CD1c-positive myeloid dendritic cell (primary cell): ENCODE measurements at regions not wholly inside any gene's neighbourhood (a gene's known extent, or its start where the extent isn't known, plus 50 kb on each side); places are given as distances from the start of the nearest gene placed in this dataset.

Experiments
- DNase-seq: peaks from one replicate; pipeline ENCODE4 v3.0.0-alpha.2; 2016; ENCODE audit errors: extremely low spot score

GRCh38 chr7:22624781-22625180 lies 102.2 kb upstream of the IL6 start:
- DNase-seq: no peak

DNA sequence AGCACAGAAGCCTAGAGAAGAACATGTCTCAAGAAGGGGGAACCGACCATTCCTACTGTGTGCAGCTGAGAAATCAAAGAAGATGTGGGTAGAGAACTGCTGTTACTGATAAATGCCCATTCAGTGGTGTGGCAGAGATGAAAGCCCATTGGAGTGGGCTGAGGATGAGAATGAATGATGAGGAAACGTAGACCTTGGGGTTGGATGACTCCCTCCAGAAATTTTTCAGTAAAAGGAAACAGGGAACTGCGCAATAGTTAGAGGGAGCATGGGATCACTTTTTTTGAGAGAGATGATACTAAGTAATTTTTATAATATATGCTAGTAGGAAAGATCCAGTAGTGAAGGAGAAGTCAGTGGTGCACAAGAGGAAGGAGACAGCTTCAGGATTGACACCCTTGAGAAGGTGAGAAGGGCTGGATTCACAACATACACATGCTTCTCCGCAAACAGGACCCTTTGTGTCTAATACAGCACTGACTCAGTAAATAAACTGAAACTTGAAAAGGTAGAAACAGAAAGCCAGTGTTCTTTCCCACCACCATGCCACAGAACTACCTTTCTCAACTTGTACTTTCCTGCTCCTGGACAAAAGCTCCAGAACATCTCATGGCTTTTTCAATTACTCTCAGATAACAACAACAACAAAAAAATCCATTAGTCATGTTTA lies 104.7 kb upstream of the IL6 start:
- no peak for DNase-seq

- no peak for DNase-seq
Observed at GRCh38 chr7:22618528-22618927, 108.5 kb upstream of the IL6 start.

GRCh38 chr7:22617166-22617565 lies 109.8 kb upstream of the IL6 start:
- no peak for DNase-seq

GRCh38 chr7:22613496-22613895 lies 113.5 kb upstream of the IL6 start:
- no peak for DNase-seq

DNA sequence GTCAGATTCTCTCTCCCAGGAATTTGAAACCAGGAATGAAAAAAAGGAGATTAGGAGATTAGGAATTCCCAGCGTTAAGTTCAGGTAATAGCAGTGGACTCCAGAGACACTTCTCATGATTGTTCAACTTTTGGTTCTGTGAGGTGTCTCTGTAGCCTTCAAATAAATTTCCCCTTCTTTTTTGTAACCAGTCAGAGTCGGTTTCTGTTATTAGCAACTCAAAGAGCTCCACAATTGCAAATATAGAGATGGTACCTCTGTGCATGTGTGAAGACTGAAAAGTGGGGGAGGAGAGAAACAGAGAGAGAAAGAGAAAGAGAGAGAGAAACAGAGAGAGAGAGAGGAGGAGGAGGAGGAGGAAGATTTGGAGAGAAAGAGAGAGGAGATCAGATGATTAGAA lies 112.8 kb upstream of the STEAP1B start:
- no peak for DNase-seq

DNA sequence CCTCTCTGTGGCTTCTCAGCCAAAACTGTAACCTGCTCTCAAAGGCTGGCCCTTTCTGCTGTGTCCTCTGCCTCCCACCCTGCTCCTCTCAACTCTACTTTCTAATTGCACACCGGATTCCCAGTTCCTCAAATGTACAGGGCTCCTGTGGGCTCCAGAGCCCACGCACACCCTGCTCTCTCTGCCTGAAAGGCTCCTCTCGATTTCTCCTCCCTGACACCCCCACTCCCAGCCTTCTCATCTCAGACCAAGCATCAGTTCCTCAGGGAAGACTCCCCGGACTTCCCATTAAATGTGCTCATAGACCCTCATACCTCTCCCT lies 111.7 kb upstream of the STEAP1B start:
- DNase-seq: peak; percentile 59

DNA sequence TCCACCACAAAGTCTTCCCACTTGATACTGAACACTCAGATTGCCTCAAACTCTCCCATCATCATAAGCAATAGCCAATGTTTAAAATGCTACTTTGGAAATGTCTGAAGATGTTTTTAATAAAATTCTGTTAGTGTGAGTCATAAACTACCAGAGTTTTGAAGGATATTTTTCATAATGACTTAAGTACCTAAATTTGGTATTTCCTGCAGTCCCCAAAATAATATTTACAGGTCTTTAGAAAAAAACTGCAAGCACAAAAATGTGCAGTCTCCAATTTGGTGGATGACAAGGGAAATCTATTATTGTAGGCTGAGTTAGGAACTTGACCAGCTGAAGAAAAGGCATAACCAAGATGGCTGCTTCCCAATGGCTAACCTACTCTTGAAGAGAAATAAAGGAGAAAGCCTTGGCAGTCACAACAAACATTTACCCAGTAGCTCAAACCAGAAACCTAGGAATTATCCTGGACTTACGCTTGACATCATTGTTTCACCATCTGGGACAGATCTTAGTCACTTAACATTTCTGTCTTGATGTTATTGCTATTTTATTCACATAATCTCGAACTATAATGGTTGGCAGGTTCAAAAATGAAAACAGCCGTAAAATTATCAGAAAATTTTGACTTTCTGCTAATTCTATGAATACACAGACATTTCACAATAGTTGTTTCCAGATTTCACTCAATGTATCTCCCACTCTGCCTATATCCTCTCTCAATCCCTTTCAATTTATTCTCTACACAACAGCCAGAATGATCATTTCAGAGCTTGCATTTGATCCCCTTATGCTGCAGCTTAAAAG lies 111.2 kb upstream of the STEAP1B start:
- DNase-seq: no peak

GRCh38 chr7:22610263-22610662 lies 110.3 kb upstream of the STEAP1B start:
- DNase-seq: no peak

DNA sequence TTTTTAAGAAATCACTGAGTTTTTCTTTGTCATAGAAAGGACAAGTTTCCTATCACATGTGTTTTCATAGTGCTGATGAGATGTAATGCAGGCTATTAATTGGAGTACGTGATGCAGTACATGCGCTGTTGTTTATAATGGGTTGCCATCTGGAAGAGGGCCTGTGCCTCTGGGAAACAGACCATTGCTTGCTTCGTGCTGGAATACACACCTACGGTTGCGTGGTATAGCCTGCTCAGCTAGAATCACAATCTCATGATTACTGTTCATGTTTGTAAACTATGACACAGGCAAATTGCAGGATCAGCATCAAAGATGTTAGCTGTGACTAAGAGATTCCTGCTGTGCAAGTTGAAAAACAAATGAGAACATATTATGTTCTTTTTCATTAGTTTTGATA lies 107.2 kb upstream of the STEAP1B start:
- no peak for DNase-seq

DNA sequence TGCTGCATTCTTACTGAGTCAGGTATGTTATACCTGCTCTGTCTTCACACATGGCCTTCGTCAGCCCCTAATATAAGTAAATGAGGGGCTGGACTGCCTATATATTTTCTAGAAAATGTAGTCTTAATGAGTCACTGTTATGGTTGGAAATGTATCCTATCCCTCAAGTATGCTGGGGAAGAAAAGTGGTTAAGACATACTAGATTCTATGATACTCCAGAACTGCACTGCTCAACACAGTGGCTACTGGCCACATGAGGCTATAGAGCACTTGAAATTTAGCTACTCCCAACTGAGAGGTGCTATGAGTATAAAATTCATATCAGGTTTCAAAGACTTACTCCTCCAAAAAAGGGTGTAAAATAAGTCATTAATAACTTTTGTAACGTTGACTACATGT lies 104.3 kb upstream of the STEAP1B start:
- no peak for DNase-seq

DNA sequence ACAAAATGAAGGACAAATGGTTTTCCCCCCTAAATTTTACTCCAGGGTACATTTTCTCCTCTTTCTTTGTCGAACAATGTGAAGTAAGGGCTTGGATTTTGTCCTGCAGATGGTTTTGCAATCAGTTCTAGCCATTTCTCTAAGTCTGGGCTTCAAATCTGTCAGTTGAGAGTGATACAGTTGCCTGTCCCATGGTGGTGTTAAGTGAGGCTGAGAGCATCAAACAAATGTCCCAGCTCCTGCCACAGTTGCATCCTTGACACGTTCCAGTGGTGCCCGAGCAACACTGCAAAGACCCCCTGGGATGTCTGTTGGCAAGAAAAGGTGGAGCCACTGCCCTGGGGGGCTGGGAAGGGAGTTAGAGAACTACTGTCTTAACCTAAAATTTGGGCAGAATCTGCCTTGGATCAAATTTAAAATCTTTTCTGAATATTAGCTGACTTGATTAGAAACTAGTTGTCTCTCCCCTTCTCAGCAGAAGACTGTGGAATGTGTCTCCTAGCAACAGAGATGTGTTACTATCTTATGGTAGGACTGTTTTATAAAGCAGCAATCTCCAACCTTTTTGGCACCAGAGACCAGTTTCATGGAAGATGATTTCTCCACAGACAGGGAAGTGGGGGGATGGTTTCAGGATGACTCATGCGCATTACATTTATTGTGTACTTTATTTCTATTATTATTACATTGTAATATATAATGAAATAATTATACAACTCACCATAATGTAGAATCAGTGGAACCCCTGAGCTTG lies 102.0 kb upstream of the STEAP1B start:
- DNase-seq: peak; percentile 45

DNA sequence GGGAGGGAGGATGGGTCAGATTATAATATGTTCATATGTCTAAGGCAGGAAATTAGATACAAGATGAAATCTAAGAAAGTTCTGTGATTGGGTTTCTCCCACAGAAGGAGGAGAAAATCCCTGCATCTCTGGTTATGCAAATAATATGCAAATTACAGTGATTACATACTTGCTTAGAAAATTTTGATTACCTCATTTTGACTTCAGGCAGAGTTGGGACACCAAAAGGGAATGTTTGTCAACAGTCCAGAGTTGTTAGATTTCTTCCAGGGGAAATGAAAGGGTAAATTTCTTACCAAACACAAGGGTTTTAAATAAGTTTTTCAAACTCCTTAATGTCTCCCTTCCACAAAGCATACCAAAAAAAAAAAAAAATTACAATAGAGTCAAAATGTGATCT lies 101.4 kb upstream of the STEAP1B start:
- no peak for DNase-seq

- peak; percentile 27 for DNase-seq
Observed at GRCh38 chr7:22601003-22601402, 101.0 kb upstream of the STEAP1B start.

DNA sequence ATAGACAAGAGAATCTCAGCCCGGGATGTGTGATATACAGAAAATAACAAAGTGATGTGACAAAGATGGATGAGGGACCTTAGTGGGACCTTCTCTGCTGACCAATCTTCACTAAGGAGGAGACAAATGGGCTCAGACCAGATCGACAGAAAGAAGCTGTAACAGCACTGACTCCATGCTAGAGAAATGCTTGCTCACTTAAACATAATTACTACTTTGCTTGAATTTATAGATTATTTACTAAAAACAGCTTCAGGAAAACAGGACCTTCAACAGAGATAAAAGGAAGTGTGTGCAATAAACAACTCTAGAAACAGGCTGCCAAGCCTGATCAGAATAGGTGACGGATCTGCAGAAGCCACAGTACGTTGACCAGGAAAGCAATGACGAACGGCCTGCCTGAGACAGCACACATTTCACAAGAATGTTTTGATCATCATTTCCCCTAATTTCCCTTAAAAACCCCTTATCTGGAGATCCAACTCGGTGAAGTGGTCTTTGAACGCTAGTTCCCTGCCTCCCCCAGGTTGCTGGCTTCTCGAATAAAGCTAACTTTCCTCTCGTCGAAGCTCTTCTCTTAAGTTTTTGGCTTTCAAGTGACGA lies 98.4 kb upstream of the STEAP1B start:
- no peak for DNase-seq

GRCh38 chr7:22597844-22598243 lies 97.9 kb upstream of the STEAP1B start:
- no peak for DNase-seq

DNA sequence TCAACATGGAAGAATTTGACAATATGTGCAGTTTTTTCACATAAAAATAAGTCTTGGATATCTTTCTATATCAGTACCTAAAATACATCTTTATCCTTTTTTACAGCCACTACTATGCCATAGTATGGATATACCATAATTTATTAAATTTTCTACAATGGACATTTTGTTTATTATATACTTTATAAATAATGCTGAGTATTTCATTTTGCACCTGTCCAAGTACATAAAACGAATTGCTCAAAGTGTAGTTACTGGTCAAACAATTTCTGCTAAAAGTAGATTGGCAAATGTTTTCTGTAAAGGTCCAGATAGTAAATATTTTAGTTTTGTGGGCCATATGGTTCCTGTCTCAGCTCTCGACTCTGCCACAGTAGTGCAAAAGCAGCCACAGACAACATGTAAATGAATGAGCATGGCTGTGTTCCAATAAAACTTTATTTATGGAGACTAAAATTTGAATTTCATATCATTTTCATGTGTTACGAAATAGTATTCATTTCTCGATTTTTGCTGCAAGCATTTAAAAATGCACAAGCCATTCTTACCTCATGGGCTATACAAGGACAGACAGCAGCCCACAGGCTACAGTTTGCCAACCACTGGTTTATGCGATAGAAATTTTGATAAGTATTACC lies 96.9 kb upstream of the STEAP1B start:
- no peak for DNase-seq

GRCh38 chr7:22594020-22594419 lies 94.0 kb upstream of the STEAP1B start:
- DNase-seq: no peak

- DNase-seq: no peak
Observed at GRCh38 chr7:22591271-22591670, 91.3 kb upstream of the STEAP1B start.

DNA sequence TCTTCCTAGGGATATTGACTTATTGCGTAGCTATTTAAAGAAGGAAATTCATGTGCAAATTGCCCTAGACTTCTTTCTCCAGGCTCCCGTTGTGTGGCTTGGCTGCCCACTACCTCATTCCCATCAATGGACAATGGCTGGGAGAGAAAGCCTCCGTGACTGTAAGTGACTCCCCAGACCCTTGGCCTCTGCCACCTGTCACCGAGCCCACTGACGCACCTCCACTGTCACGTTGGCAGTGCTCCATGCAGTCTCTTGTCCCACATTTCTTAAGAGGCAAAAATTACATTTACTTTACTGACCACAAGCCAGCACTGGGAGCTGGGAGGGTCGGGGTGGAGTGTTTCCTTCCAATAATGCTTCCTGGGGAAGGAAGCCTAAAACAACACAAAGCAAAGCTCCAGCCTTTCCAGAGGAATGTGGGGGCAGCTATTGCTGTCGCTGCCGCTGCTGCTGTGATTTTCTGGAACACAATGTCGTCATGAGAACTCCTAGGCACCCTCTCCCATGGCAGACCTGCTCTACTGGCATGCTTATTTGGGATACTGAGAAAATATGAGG lies 89.7 kb upstream of the STEAP1B start:
- no peak for DNase-seq

- peak; percentile 31 for DNase-seq
Observed at GRCh38 chr7:22588351-22588750, 88.4 kb upstream of the STEAP1B start.

- DNase-seq: peak; percentile 74
Observed at GRCh38 chr7:22587322-22587721, 87.3 kb upstream of the STEAP1B start.
